ENCODE measurements at regions not wholly inside any gene's neighbourhood (a gene's known extent, or its start where the extent isn't known, plus 50 kb on each side); places are given as distances from the start of the nearest gene placed in this dataset.

DNA sequence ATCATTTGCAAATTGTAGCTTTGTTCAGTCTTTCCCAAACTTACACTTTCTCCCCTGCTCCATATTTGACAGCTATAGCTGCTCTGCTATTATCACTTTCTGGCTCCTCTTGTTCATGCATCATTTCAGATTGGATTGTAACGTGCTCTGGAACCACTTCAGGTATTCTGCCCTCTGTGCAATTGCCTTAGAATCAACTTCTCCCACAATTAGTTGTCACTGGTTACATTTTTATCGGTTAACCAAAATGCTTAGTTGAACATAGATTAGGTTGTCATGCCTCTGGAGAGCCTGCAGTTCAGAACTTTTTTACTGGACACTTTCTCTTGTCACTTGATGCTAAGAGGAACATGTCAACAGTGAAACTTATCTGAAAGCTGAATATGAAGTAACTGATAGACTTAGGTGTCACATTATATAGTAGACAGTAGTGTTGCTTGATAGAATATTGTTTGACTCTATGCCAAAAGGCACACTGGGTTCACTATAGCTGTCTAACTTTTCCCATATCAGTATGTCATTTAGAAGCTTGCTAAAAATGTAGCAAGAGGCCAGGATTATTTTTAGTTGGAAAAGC, 127.7 kb upstream of the PTPRK start:
- no peak overlapping the region for H3K4me3 ChIP-seq (ENCODE audit: control insufficient read depth, low read depth, low read length)
- TF ChIP-seq, protein P1, sequence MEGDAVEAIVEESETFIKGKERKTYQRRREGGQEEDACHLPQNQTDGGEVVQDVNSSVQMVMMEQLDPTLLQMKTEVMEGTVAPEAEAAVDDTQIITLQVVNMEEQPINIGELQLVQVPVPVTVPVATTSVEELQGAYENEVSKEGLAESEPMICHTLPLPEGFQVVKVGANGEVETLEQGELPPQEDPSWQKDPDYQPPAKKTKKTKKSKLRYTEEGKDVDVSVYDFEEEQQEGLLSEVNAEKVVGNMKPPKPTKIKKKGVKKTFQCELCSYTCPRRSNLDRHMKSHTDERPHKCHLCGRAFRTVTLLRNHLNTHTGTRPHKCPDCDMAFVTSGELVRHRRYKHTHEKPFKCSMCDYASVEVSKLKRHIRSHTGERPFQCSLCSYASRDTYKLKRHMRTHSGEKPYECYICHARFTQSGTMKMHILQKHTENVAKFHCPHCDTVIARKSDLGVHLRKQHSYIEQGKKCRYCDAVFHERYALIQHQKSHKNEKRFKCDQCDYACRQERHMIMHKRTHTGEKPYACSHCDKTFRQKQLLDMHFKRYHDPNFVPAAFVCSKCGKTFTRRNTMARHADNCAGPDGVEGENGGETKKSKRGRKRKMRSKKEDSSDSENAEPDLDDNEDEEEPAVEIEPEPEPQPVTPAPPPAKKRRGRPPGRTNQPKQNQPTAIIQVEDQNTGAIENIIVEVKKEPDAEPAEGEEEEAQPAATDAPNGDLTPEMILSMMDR (conservative IDR thresholded peaks at IDR 0.05; ENCODE audit: control insufficient read depth, insufficient read depth, low read depth, low read length): no peak
- no peak for DNase-seq (ENCODE audit: low read depth)

GRCh38 chr6:128642132-128642531, 121.7 kb upstream of the PTPRK start:
- TF ChIP-seq, protein P1 (conservative IDR thresholded peaks at IDR 0.05; ENCODE audit: control insufficient read depth, insufficient read depth, low read depth, low read length): no peak
- H3K4me3 ChIP-seq (ENCODE audit: control insufficient read depth, low read depth, low read length): no peak overlapping the region
- no peak for DNase-seq (ENCODE audit: low read depth)

GRCh38 chr6:128641703-128642102, 121.3 kb upstream of the PTPRK start:
- DNase-seq (ENCODE audit: low read depth): peak; percentile 59
- H3K4me3 ChIP-seq (ENCODE audit: control insufficient read depth, low read depth, low read length): no peak overlapping the region
- TF ChIP-seq, protein P1 (conservative IDR thresholded peaks at IDR 0.05; ENCODE audit: control insufficient read depth, insufficient read depth, low read depth, low read length): no peak

DNA sequence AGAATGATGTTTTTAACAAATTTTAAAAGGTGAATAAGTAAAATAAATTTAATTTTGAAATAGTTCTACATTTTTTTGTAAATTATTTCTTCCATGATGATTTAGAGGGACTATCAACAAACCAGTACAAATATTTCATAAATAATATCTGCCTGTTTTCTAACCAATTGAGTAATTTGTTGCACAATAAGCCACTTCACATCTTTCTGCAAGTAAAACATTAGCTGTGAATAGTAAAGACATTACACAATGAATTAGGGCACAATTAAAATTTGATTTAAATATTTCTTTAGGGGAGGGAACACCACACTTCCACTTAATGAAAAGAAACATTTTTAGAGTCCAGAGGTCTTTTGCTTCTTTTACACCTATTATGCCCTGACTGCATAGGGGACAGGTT, 118.4 kb upstream of the PTPRK start:
- DNase-seq (ENCODE audit: low read depth): no peak
- TF ChIP-seq, protein P1 (conservative IDR thresholded peaks at IDR 0.05; ENCODE audit: control insufficient read depth, insufficient read depth, low read depth, low read length): no peak
- H3K4me3 ChIP-seq (ENCODE audit: control insufficient read depth, low read depth, low read length): no peak overlapping the region

DNA sequence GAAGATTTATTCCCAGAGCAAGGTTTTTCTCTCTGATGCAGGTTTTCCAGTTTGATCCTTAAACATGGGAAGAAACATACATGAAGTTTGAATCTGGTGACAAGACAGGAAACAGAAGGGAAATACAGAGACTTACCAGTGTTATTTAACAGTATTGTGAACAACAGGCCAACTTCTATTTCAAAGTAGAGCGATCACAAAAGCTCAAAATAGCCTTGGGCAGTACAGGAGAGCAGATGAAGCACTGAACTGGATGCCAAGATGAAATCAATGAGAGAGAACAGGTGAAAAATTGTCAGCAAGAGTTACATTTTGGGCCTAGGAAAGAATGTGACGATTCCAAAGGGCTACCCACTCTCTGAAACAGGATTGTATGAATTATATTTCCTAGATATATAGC, 114.8 kb upstream of the PTPRK start:
- no peak overlapping the region for H3K4me3 ChIP-seq (ENCODE audit: control insufficient read depth, low read depth, low read length)
- TF ChIP-seq, protein P1 (conservative IDR thresholded peaks at IDR 0.05; ENCODE audit: control insufficient read depth, insufficient read depth, low read depth, low read length): no peak
- DNase-seq (ENCODE audit: low read depth): no peak

DNA sequence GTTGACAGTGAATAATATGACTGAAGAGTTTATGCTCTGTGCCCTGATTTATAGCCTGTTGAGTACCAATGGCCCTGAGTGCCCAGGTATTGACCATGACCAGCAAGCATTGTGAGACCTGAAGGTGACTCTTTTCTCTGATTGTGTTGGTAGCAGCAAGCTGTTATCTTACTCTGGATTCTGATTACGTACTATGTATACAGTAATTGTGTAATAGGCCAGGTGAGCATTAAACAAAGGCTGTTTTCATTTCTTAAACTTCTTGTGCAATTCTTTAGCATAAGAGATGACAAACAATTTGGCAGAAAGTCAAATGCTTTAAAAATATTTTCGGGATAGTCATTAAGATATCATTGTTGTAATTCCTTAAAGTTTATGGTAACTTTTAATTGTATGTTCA, 111.7 kb upstream of the PTPRK start:
- TF ChIP-seq, protein P1 (conservative IDR thresholded peaks at IDR 0.05; ENCODE audit: control insufficient read depth, insufficient read depth, low read depth, low read length): no peak
- peak; percentile 12 for DNase-seq (ENCODE audit: low read depth)
- H3K4me3 ChIP-seq (ENCODE audit: control insufficient read depth, low read depth, low read length): no peak overlapping the region

DNA sequence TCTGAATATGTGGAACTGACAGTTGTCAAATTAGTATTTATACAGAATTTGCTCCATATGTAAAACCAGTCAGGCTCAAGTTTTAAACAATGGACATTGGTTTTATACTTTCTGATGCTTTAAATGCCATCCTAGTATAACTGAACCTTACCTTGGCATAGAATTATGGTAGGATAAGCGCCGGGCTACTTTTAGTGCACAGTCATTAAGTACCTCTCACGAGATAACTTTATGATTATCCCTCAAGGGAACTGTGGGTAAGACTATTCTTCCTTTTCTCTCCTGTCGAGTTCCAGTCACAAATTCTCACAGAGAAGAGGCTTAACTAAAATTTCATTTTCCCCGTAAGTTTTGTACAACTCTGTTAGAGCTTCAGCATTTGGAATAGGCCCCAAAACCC, 110.6 kb upstream of the PTPRK start:
- no peak overlapping the region for H3K4me3 ChIP-seq (ENCODE audit: control insufficient read depth, low read depth, low read length)
- DNase-seq (ENCODE audit: low read depth): no peak
- TF ChIP-seq, protein P1 (conservative IDR thresholded peaks at IDR 0.05; ENCODE audit: control insufficient read depth, insufficient read depth, low read depth, low read length): no peak

All from fibroblast of mammary gland (primary cell).